Astrocyte (in vitro differentiated cells and primary cell): ENCODE measurements at regions not wholly inside any gene's neighbourhood (a gene's known extent, or its start where the extent isn't known, plus 50 kb on each side); places are given as distances from the start of the nearest gene placed in this dataset.
A peak's percentile ranks its signal among the peaks of the same experiment; 100 is the strongest.

ENCODE experiments used
- DNase-seq: peaks from one replicate; pipeline ENCODE4 v3.0.0-alpha.2; 2010; ENCODE audit warnings: low read depth
- FAIRE-seq: peaks from 2 replicates; lab custom pipeline; 2011; peaks lifted over from hg19 to GRCh38; lab: Jason Lieb, UNC
- H2AFZ ChIP-seq: 2 replicates; pipeline ENCODE4 v1.6.0; 2012; ENCODE audit warnings: low read depth, low read length, inconsistent platforms
- H3K27ac ChIP-seq: 2 replicates; pipeline ENCODE4 v1.5.1; 2011; ENCODE audit warnings: low read depth, low read length, inconsistent platforms
- H3K27me3 ChIP-seq: 2 replicates; pipeline ENCODE4 v1.6.0; 2011; ENCODE audit warnings: low read length, inconsistent platforms; ENCODE audit not compliant: insufficient read depth
- H3K36me3 ChIP-seq: 2 replicates; pipeline ENCODE4 v1.5.1; 2011; ENCODE audit warnings: low read length, inconsistent platforms; ENCODE audit not compliant: insufficient read depth
- H3K4me1 ChIP-seq: 2 replicates; pipeline ENCODE4 v1.5.1; 2011; ENCODE audit warnings: low read length, inconsistent platforms; ENCODE audit not compliant: insufficient read depth
- H3K4me2 ChIP-seq: 2 replicates; pipeline ENCODE4 v1.6.0; 2012; ENCODE audit warnings: low read length, inconsistent platforms
- H3K4me3 ChIP-seq: 2 replicates; pipeline ENCODE4 v1.5.1; 2011; ENCODE audit warnings: low read depth, mild to moderate bottlenecking, low read length, inconsistent platforms; ENCODE audit not compliant: insufficient read depth
- H3K79me2 ChIP-seq: 2 replicates; pipeline ENCODE4 v1.6.0; 2012; ENCODE audit warnings: mild to moderate bottlenecking, low read length, inconsistent platforms; ENCODE audit not compliant: insufficient read depth
- H3K9ac ChIP-seq: 2 replicates; pipeline ENCODE4 v1.6.0; 2012; ENCODE audit warnings: mild to moderate bottlenecking, low read length, inconsistent platforms
- H3K9me3 ChIP-seq: 2 replicates; pipeline ENCODE4 v1.5.1; 2012; ENCODE audit warnings: low read depth, mild to moderate bottlenecking, low read length, inconsistent platforms; ENCODE audit not compliant: insufficient read depth
- H4K20me1 ChIP-seq: 2 replicates; pipeline ENCODE4 v1.6.0; 2012; ENCODE audit warnings: low read length, inconsistent platforms; ENCODE audit not compliant: insufficient read depth
- H3K27ac Mint-ChIP-seq: one replicate; pipeline ENCODE4 v1.8.0; 2021; ENCODE audit warnings: mild to moderate bottlenecking, mixed read lengths; ENCODE audit not compliant: unreplicated experiment
- H3K27me3 Mint-ChIP-seq: one replicate; pipeline ENCODE4 v1.8.0; 2021; ENCODE audit warnings: low read depth, mixed read lengths; ENCODE audit not compliant: unreplicated experiment
- H3K36me3 Mint-ChIP-seq: one replicate; pipeline ENCODE4 v1.8.0; 2021; ENCODE audit warnings: low read depth, mixed read lengths; ENCODE audit not compliant: unreplicated experiment
- H3K4me1 Mint-ChIP-seq: one replicate; pipeline ENCODE4 v1.8.0; 2021; ENCODE audit warnings: low read depth, mixed read lengths; ENCODE audit not compliant: unreplicated experiment
- H3K4me3 Mint-ChIP-seq: one replicate; pipeline ENCODE4 v1.8.0; 2021; ENCODE audit warnings: mild to moderate bottlenecking, moderate library complexity, mixed read lengths; ENCODE audit not compliant: unreplicated experiment
- H3K9me3 Mint-ChIP-seq: one replicate; pipeline ENCODE4 v1.8.0; 2021; ENCODE audit warnings: mild to moderate bottlenecking, mixed read lengths; ENCODE audit not compliant: unreplicated experiment
- CTCF ChIP-seq: IDR thresholded peaks from 2 replicates; pipeline ENCODE4 v1.5.1; 2011; ENCODE audit warnings: low read depth, mild to moderate bottlenecking, inconsistent platforms, low read length, moderate library complexity; ENCODE audit not compliant: insufficient read depth
- EZH2 ChIP-seq: IDR thresholded peaks from 2 replicates; pipeline ENCODE4 v1.6.1; 2012; ENCODE audit warnings: mild to moderate bottlenecking, low read length, inconsistent platforms; ENCODE audit not compliant: insufficient read depth

- no peaks in the 10 kb centered on the region for H3K9me3 ChIP-seq
- peak overlapping the region; percentile 9 for H3K4me2 ChIP-seq
- H3K4me3 Mint-ChIP-seq: no peak overlapping the region
- peak; percentile 41 for DNase-seq
- H3K4me1 ChIP-seq: peaks cover 12% of the 10 kb centered on the region
- H3K36me3 ChIP-seq: no peaks in the 10 kb centered on the region
- no peak for FAIRE-seq
- H3K27me3 Mint-ChIP-seq: no peaks in the 10 kb centered on the region
- peak overlapping the region; percentile 82 for H3K27ac Mint-ChIP-seq
- H3K27ac ChIP-seq: peak overlapping the region; percentile 41
- no peak overlapping the region for H2AFZ ChIP-seq
- no peaks in the 10 kb centered on the region for H3K79me2 ChIP-seq
- no peaks in the 10 kb centered on the region for H3K36me3 Mint-ChIP-seq
- H3K4me3 ChIP-seq: no peak overlapping the region
- no peak overlapping the region for H3K9ac ChIP-seq
- H3K9me3 Mint-ChIP-seq: no peaks in the 10 kb centered on the region
- H3K27me3 ChIP-seq: no peaks in the 10 kb centered on the region
- no peaks in the 10 kb centered on the region for H4K20me1 ChIP-seq
- peaks cover 52% of the 10 kb centered on the region for H3K4me1 Mint-ChIP-seq
- TF ChIP-seq EZH2: no peak
- TF ChIP-seq CTCF: no peak
Observed at GRCh38 chr5:40383749-40384651, 295.7 kb upstream of the PTGER4 start.

GRCh38 chr5:40381676-40382363 is 297.9 kb upstream of the PTGER4 start:
- Histone ChIP-seq H2AFZ (no peak overlapping the region), H3K9me3 (no peaks in the 10 kb centered on the region), H3K4me2 (no peak overlapping the region), H4K20me1 (no peaks in the 10 kb centered on the region), H3K36me3 (no peaks in the 10 kb centered on the region), H3K4me1 (peaks cover 12% of the 10 kb centered on the region), H3K27me3 (no peaks in the 10 kb centered on the region), H3K9ac (no peak overlapping the region), H3K79me2 (no peaks in the 10 kb centered on the region), H3K4me3 (no peak overlapping the region), H3K27ac (no peak overlapping the region)
- Mint-ChIP-seq H3K4me1 (peaks cover 48% of the 10 kb centered on the region), H3K36me3 (no peaks in the 10 kb centered on the region), H3K9me3 (peaks cover 2% of the 10 kb centered on the region), H3K4me3 (no peak overlapping the region), H3K27me3 (no peaks in the 10 kb centered on the region), H3K27ac (peak overlapping the region; percentile 12)
- no peak for TF ChIP-seq EZH2
- no peak for TF ChIP-seq CTCF
- DNase-seq: peak; percentile 19
- no peak for FAIRE-seq
